SK-N-SH (cell line): ENCODE measurements at regions not wholly inside any gene's neighbourhood (a gene's known extent, or its start where the extent isn't known, plus 50 kb on each side); places are given as distances from the start of the nearest gene placed in this dataset.

ENCODE experiments used
- CTCF ChIA-PET: fragments of 300-600, 350-600 bp; formaldehyde crosslinking; extraction: SDS; loops from one replicate; lab custom pipeline; 2021; lab: Yijun Ruan, JAX
- POLR2A ChIA-PET: fragments of 350-600 bp; sonication (Branson Sonifier 250); formaldehyde crosslinking; extraction: SDS; loops from one replicate; lab custom pipeline; 2020; ENCODE audit warnings: antibody characterized with exemption, inconsistent platforms; lab: Yijun Ruan, JAX
- DNase-seq: peaks from one replicate; pipeline ENCODE4 v3.0.0; 2012
- H2AFZ ChIP-seq: fragments of 200-600 bp; sonication (generic); 2 replicates; pipeline ENCODE4 v1.8.1; 2016; ENCODE audit warnings: antibody characterized with exemption, mild to moderate bottlenecking, low read depth
- H3F3A ChIP-seq: fragments of 200-600 bp; sonication (generic); replicated peaks from 2 replicates; pipeline ENCODE3; 2016; ENCODE audit warnings: antibody characterized with exemption, mild to moderate bottlenecking; ENCODE audit not compliant: insufficient read depth
- H3K27ac ChIP-seq, 2 experiments: fragments of 200-500 bp in 1 of 2; fragments of 200-600 bp in 1 of 2; sonication (Bioruptor generic) in 1 of 2; sonication (generic), shearing (Covaris generic) in 1 of 2; 2 replicates each; pipeline versions ENCODE4 v1.5.1 to v1.6.1; 2014 to 2016; ENCODE audit warnings: low read depth in 2 of 2, inconsistent platforms in 1 of 2, low read length in 1 of 2, mild to moderate bottlenecking in 1 of 2, mixed read lengths in 1 of 2
- H3K27me3 ChIP-seq: fragments of 200-600 bp; sonication (generic), shearing (Covaris generic); 2 replicates; pipeline ENCODE4 v1.6.1; 2016; ENCODE audit warnings: mixed run types; ENCODE audit not compliant: insufficient read depth
- H3K36me3 ChIP-seq, 2 experiments: fragments of 200-500 bp in 1 of 2; fragments of 200-600 bp in 1 of 2; sonication (Bioruptor generic) in 1 of 2; sonication (generic) in 1 of 2; replicated peaks in 1 of 2; 2 replicates each; pipeline versions ENCODE3 to v1.5.1; 2014 to 2016; ENCODE audit warnings: low read length in 1 of 2, mild to moderate bottlenecking in 1 of 2; ENCODE audit not compliant: insufficient read depth in 2 of 2, control insufficient read depth in 1 of 2
- H3K4me1 ChIP-seq, 2 experiments: fragments of 200-500 bp in 1 of 2; fragments of 200-600 bp in 1 of 2; sonication (Bioruptor generic) in 1 of 2; sonication (generic), shearing (Covaris generic) in 1 of 2; 2 replicates each; pipeline versions ENCODE4 v1.5.1 to v1.6.1; 2014 to 2016; ENCODE audit warnings: low read depth in 1 of 2, low read length in 1 of 2, mixed run types in 1 of 2; ENCODE audit not compliant: insufficient read depth in 2 of 2, control insufficient read depth in 1 of 2
- H3K4me2 ChIP-seq: fragments of 200-600 bp; sonication (generic), shearing (Covaris generic); 2 replicates; pipeline ENCODE4 v1.6.1; 2017; ENCODE audit warnings: mixed run types
- H3K4me3 ChIP-seq, 2 experiments: fragments of 200-500 bp in 1 of 2; fragments of 200-600 bp in 1 of 2; sonication (Bioruptor generic) in 1 of 2; sonication (generic), shearing (Covaris generic) in 1 of 2; 2 replicates each; pipeline versions ENCODE4 v1.5.1 to v1.8.1; 2014 to 2016; ENCODE audit warnings: low read depth in 2 of 2, inconsistent platforms in 1 of 2, low read length in 1 of 2, mild to moderate bottlenecking in 1 of 2, mixed read lengths in 1 of 2, moderate library complexity in 1 of 2
- H3K79me2 ChIP-seq: fragments of 200-600 bp; sonication (generic); 2 replicates; pipeline ENCODE4 v1.8.1; 2017; ENCODE audit warnings: mild to moderate bottlenecking; ENCODE audit not compliant: insufficient read depth
- H3K9ac ChIP-seq: fragments of 200-600 bp; sonication (generic); 2 replicates; pipeline ENCODE4 v1.6.1; 2017; ENCODE audit warnings: mixed run types
- H3K9me2 ChIP-seq: fragments of 200-600 bp; sonication (generic); 2 replicates; pipeline ENCODE4 v1.6.1; 2017; ENCODE audit warnings: mixed run types
- H3K9me3 ChIP-seq: fragments of 200-600 bp; sonication (generic); 2 replicates; pipeline ENCODE4 v1.6.1; 2017; ENCODE audit warnings: mixed run types, mild to moderate bottlenecking, moderate library complexity
- H4K20me1 ChIP-seq: fragments of 200-600 bp; sonication (generic); 2 replicates; pipeline ENCODE4 v1.6.1; 2017; ENCODE audit warnings: mild to moderate bottlenecking, mixed run types; ENCODE audit not compliant: insufficient read depth
- CTCF ChIP-seq: fragments of 200-600 bp; sonication (generic); IDR thresholded peaks from 2 replicates; pipeline ENCODE4 v1.6.1; 2017; ENCODE audit warnings: antibody characterized with exemption, mild to moderate bottlenecking, moderate library complexity
- EZH2phosphoT487 ChIP-seq: fragments of 200-600 bp; sonication (generic); IDR thresholded peaks from 2 replicates; pipeline ENCODE4 v1.6.1; 2017; ENCODE audit warnings: low read depth, mixed run types, mild to moderate bottlenecking, antibody characterized with exemption, moderate library complexity, borderline replicate concordance
- FOXJ3 ChIP-seq: sonication (generic); formaldehyde crosslinking; IDR thresholded peaks from 2 replicates; pipeline ENCODE4 v1.5.1; 2020; ENCODE audit warnings: mild to moderate bottlenecking, missing genetic modification reagents
- MEF2A ChIP-seq: IDR thresholded peaks from 2 replicates; pipeline ENCODE4 v1.4.0; 2012; ENCODE audit warnings: low read depth, borderline replicate concordance
- PBX3 ChIP-seq: IDR thresholded peaks from 2 replicates; pipeline ENCODE4; 2012
- RFX5 ChIP-seq: IDR thresholded peaks from 2 replicates; pipeline ENCODE4 v1.6.1; 2012; ENCODE audit warnings: mild to moderate bottlenecking, improper control_type of control experiment, low read length
- SIN3A ChIP-seq: IDR thresholded peaks from 2 replicates; pipeline ENCODE4 v1.6.1; 2012; ENCODE audit warnings: low read depth, mild to moderate bottlenecking, low read length, moderate library complexity, borderline replicate concordance
- SMC3 ChIP-seq: IDR thresholded peaks from 2 replicates; pipeline ENCODE4 v1.6.1; 2012; ENCODE audit warnings: low read depth, low read length, improper control_type of control experiment
- TAF1 ChIP-seq: IDR thresholded peaks from 2 replicates; pipeline ENCODE4 v1.6.1; 2012; ENCODE audit warnings: low read depth, mild to moderate bottlenecking, low read length, moderate library complexity, borderline replicate concordance
- TEAD4 ChIP-seq: IDR thresholded peaks from 2 replicates; pipeline ENCODE4 v1.4.0; 2012; ENCODE audit warnings: mild to moderate bottlenecking, borderline replicate concordance; ENCODE audit not compliant: insufficient read depth
- USF1 ChIP-seq: IDR thresholded peaks from 2 replicates; pipeline ENCODE4 v1.4.0; 2012; ENCODE audit warnings: low read depth, borderline replicate concordance
- ZBTB33 ChIP-seq: IDR thresholded peaks from 2 replicates; pipeline ENCODE4 v1.4.0; 2012; ENCODE audit warnings: low read depth, borderline replicate concordance

- Histone ChIP-seq H3K27me3 (no peaks in the 10 kb centered on the region), H3K79me2 (no peaks in the 10 kb centered on the region), H3K9ac (no peak overlapping the region), H3K36me3 (no peaks in the 10 kb centered on the region), H2AFZ (no peak overlapping the region; the same call in 1 of the 2 replicates), H3K4me2 (no peak overlapping the region), H3K9me3 (no peaks in the 10 kb centered on the region), H4K20me1 (no peaks in the 10 kb centered on the region), H3K9me2 (no peaks in the 10 kb centered on the region), H3K4me1 (no peaks in the 10 kb centered on the region; a peak in 1 of 4 replicates), H3K4me3 (no peak overlapping the region), H3F3A (no peaks in the 10 kb centered on the region), H3K27ac (no peak overlapping the region)
- DNase-seq = no peak
- CTCF ChIA-PET = no interaction called here
- POLR2A ChIA-PET = no interaction called here
- TF ChIP-seq SIN3A (no peak), CTCF (no peak), PBX3 (no peak), MEF2A (no peak), EZH2phosphoT487 (no peak), USF1 (no peak), FOXJ3 (CRISPR knock-in tag) (no peak), ZBTB33 (no peak), TEAD4 (no peak), SMC3 (no peak), TAF1 (no peak), RFX5 (no peak)
Measured at GRCh38 chr10:61148451-61148850, 204.5 kb upstream of the RHOBTB1 start.
